NB4 (cell line): ENCODE measurements at regions not wholly inside any gene's neighbourhood (a gene's known extent, or its start where the extent isn't known, plus 50 kb on each side); places are given as distances from the start of the nearest gene placed in this dataset.

Experiments
- CTCF ChIP-seq: IDR thresholded peaks from one replicate; pipeline ENCODE4 v1.5.1; 2012; ENCODE audit warnings: low read depth, low read length
- MYC ChIP-seq: IDR thresholded peaks from 2 replicates; pipeline ENCODE4 v1.6.1; 2011; ENCODE audit warnings: low read depth, low read length
- POLR2A ChIP-seq: IDR thresholded peaks from 2 replicates; pipeline ENCODE4 v1.6.1; 2011; ENCODE audit warnings: mild to moderate bottlenecking; ENCODE audit not compliant: insufficient read length; ENCODE audit errors: extremely low read depth

GRCh38 chr2:39522518-39522877 lies 85.4 kb upstream of the MAP4K3 start:
- TF ChIP-seq POLR2A = no peak
- no peak for TF ChIP-seq CTCF
- no peak for TF ChIP-seq MYC
